HepG2 (cell line): ENCODE measurements at regions not wholly inside any gene's neighbourhood (a gene's known extent, or its start where the extent isn't known, plus 50 kb on each side); places are given as distances from the start of the nearest gene placed in this dataset.
A peak's percentile ranks its signal among the peaks of the same experiment; 100 is the strongest.

Experiments
- ATF7 ChIP-seq, 2 experiments: fragments of 450-650 bp in 1 of 2; sonication (generic) in 1 of 2; formaldehyde crosslinking in 1 of 2; IDR thresholded peaks; 2 replicates each; pipeline versions ENCODE4 v1.4.0 to v1.6.1; 2016 to 2020; ENCODE audit warnings: antibody characterized with exemption in 1 of 2, mild to moderate bottlenecking in 1 of 2, missing genetic modification reagents in 1 of 2
- CEBPB ChIP-seq: IDR thresholded peaks from 2 replicates; pipeline ENCODE4 v1.6.1; 2011; ENCODE audit warnings: low read depth, low read length, improper control_type of control experiment, borderline replicate concordance
- DBP ChIP-seq: sonication (generic); formaldehyde crosslinking; IDR thresholded peaks from 2 replicates; pipeline ENCODE4 v1.4.0; 2020; ENCODE audit warnings: missing genetic modification reagents; ENCODE audit errors: not compliant biosample characterization
- ERF ChIP-seq: IDR thresholded peaks from 2 replicates; pipeline ENCODE4 v1.6.1; 2018; ENCODE audit warnings: missing biosample characterization, missing genetic modification reagents
- FIP1L1 ChIP-seq: fragments of 200-400 bp; formaldehyde crosslinking; IDR thresholded peaks from 2 replicates; pipeline ENCODE4 v1.6.1; 2018; ENCODE audit warnings: low read depth, mild to moderate bottlenecking, low read length, moderate library complexity, borderline replicate concordance; ENCODE audit not compliant: insufficient read depth
- GPN1 ChIP-seq: sonication (generic); formaldehyde crosslinking; IDR thresholded peaks from 2 replicates; pipeline ENCODE4 v1.5.1; 2020; ENCODE audit warnings: missing genetic modification reagents, borderline replicate concordance
- KDM5B ChIP-seq: sonication (generic); formaldehyde crosslinking; IDR thresholded peaks from 2 replicates; pipeline ENCODE4 v1.4.0; 2020; ENCODE audit warnings: missing genetic modification reagents, mild to moderate bottlenecking, borderline replicate concordance
- MAFF ChIP-seq: IDR thresholded peaks from 2 replicates; pipeline ENCODE4 v1.6.1; 2011; ENCODE audit warnings: low read depth, low read length, improper control_type of control experiment
- MLX ChIP-seq: IDR thresholded peaks from 2 replicates; pipeline ENCODE4 v1.6.1; 2016
- NCOA1 ChIP-seq: sonication (generic); formaldehyde crosslinking; IDR thresholded peaks from 2 replicates; pipeline ENCODE4 v1.9.0; 2021; ENCODE audit warnings: missing genetic modification reagents
- NFKBIZ ChIP-seq: IDR thresholded peaks from 2 replicates; pipeline ENCODE4 v1.6.1; 2018; ENCODE audit warnings: missing genetic modification reagents, missing compliant biosample characterization
- PBX2 ChIP-seq: IDR thresholded peaks from 2 replicates; pipeline ENCODE4 v1.6.1; 2016; ENCODE audit warnings: control low read depth
- PRMT3 ChIP-seq: sonication (generic); formaldehyde crosslinking; IDR thresholded peaks from 2 replicates; pipeline ENCODE4 v1.8.1; 2022; ENCODE audit warnings: low read depth, mild to moderate bottlenecking, moderate library complexity, missing genetic modification reagents, borderline replicate concordance
- RCOR2 ChIP-seq: IDR thresholded peaks from 2 replicates; pipeline ENCODE4 v1.6.1; 2016; ENCODE audit warnings: missing biosample characterization, missing genetic modification reagents
- WIZ ChIP-seq: sonication (generic); formaldehyde crosslinking; IDR thresholded peaks from 2 replicates; pipeline ENCODE4 v1.5.1; 2020; ENCODE audit warnings: mild to moderate bottlenecking, missing genetic modification reagents
- XRCC5 ChIP-seq: fragments of 200-400 bp; formaldehyde crosslinking; optimal IDR thresholded peaks from 2 replicates; pipeline ENCODE3; 2017; ENCODE audit warnings: mild to moderate bottlenecking, low read length
- ZFP90 ChIP-seq: sonication (generic); formaldehyde crosslinking; IDR thresholded peaks from 2 replicates; pipeline ENCODE4 v1.8.0; 2022; ENCODE audit warnings: missing genetic modification reagents, mild to moderate bottlenecking, inconsistent platforms, borderline replicate concordance
- ZNF451 ChIP-seq: sonication (generic); formaldehyde crosslinking; IDR thresholded peaks from 2 replicates; pipeline ENCODE4 v1.5.0; 2020; ENCODE audit warnings: mild to moderate bottlenecking, missing genetic modification reagents
- ZNF460 ChIP-seq: sonication (generic); formaldehyde crosslinking; IDR thresholded peaks from 2 replicates; pipeline ENCODE4 v1.5.1; 2020; ENCODE audit warnings: missing genetic modification reagents, mild to moderate bottlenecking, borderline replicate concordance
- ZNF558 ChIP-seq: sonication (generic); formaldehyde crosslinking; IDR thresholded peaks from 2 replicates; pipeline ENCODE4 v1.9.0; 2022; ENCODE audit warnings: mild to moderate bottlenecking, missing genetic modification reagents, borderline replicate concordance
- ZNF629 ChIP-seq: sonication (generic); formaldehyde crosslinking; conservative IDR thresholded peaks from 2 replicates; pipeline ENCODE4 v1.5.0; 2020; ENCODE audit warnings: missing genetic modification reagents
- ZNF674 ChIP-seq: sonication (generic); formaldehyde crosslinking; IDR thresholded peaks from 2 replicates; pipeline ENCODE4 v1.5.0; 2020; ENCODE audit warnings: low read depth, mild to moderate bottlenecking, missing genetic modification reagents
- ZNF710 ChIP-seq: sonication (generic); formaldehyde crosslinking; IDR thresholded peaks from 2 replicates; pipeline ENCODE4 v1.5.0; 2020; ENCODE audit warnings: mild to moderate bottlenecking, missing genetic modification reagents, borderline replicate concordance

GRCh38 chr1:58884706-58885661 is 101.1 kb upstream of the JUN start (continued):
- peak; percentile 95 for TF ChIP-seq MLX (CRISPR knock-in tag)
- 0 out of 2 replicates have a peak, but pooled peaks have one; percentile 67 for TF ChIP-seq ZNF451 (CRISPR knock-in tag)
- TF ChIP-seq RCOR2 (CRISPR knock-in tag) = peak; percentile 97
- TF ChIP-seq WIZ (CRISPR knock-in tag) = no peak
- peak; percentile 97 for TF ChIP-seq ZNF710
- TF ChIP-seq DBP (CRISPR knock-in tag) = no peak
- peak; percentile 75; the same call in 1 of the 2 replicates for TF ChIP-seq KDM5B
- peak; percentile 92 for TF ChIP-seq NCOA1 (CRISPR knock-in tag)
- TF ChIP-seq ATF7 (IDR thresholded peaks at IDR 0.05) = no peak
- TF ChIP-seq ATF7 (CRISPR knock-in tag; IDR thresholded peaks at IDR 0.05) = peak; percentile 95
- TF ChIP-seq ZFP90 (CRISPR knock-in tag) = peak; percentile 50; the same call in 1 of the 2 replicates
- TF ChIP-seq ZNF558 (CRISPR knock-in tag) = peak; percentile 86
- no peak; the same call in 1 of the 2 replicates for TF ChIP-seq ZNF460 (CRISPR knock-in tag)
- peak; percentile 38; the same call in 1 of the 2 replicates for TF ChIP-seq MAFF
- TF ChIP-seq CEBPB = peak; percentile 46; the same call in 1 of the 2 replicates
- TF ChIP-seq PBX2 = no peak; the same call in 1 of the 2 replicates
- no peak for TF ChIP-seq ZNF674
- no peak for TF ChIP-seq GPN1 (CRISPR knock-in tag)
- TF ChIP-seq FIP1L1 = no peak
- TF ChIP-seq ZNF629 = peak; percentile 56; the same call in 1 of the 2 replicates
- peak; percentile 98 for TF ChIP-seq NFKBIZ (CRISPR knock-in tag)
- peak; percentile 88 for TF ChIP-seq ERF (CRISPR knock-in tag)
- no peak for TF ChIP-seq XRCC5
- peak; percentile 35; the same call in 1 of the 2 replicates for TF ChIP-seq PRMT3
